NCI-H446 (cell line): ENCODE measurements at regions not wholly inside any gene's neighbourhood (a gene's known extent, or its start where the extent isn't known, plus 50 kb on each side); places are given as distances from the start of the nearest gene placed in this dataset.

Experiments used
- DNase-seq, 2 experiments: peaks; one replicate each; lab custom pipeline; 2025; lab: John Stamatoyannopoulos, UW

DNA sequence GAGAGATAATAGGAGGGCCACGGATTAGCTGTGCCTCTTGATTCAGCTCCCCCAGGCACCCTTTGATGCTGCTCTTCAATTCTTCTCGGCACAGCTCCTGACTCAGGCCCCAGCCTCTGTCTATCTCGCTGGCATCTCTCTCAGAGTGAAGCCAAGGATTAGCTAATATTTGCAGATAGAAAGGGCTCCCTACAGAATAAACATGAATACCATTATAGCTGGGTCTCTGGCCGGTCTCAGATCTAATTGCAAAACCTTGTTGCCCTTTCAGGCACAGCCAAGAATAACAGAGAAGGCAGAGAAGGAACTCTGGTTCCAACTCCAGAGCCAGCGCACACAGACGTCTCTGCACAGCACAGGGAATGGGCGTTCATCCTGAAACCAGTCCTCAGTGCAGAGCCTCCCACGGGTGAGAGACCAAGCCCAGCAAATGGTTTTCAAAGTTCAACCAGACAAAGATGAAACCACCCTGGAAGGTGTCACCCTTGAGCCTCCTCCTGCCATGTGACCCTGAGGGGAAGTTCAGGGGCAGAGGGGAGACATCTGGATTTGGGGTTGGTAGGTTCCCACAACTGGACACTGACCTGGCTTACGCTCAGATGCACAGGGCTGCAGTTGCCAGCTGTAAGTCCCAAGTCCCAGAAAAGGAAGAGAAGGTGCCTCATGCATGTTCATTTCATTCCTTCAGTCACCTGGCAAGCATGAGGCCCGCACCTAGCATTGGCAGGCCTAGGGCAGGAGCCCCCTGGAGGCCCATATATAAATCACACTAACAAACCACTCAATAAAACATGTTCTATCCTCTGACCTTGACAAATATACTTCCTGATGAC, 394.0 kb downstream of the NPHP4 start:
- no peak for DNase-seq

DNA sequence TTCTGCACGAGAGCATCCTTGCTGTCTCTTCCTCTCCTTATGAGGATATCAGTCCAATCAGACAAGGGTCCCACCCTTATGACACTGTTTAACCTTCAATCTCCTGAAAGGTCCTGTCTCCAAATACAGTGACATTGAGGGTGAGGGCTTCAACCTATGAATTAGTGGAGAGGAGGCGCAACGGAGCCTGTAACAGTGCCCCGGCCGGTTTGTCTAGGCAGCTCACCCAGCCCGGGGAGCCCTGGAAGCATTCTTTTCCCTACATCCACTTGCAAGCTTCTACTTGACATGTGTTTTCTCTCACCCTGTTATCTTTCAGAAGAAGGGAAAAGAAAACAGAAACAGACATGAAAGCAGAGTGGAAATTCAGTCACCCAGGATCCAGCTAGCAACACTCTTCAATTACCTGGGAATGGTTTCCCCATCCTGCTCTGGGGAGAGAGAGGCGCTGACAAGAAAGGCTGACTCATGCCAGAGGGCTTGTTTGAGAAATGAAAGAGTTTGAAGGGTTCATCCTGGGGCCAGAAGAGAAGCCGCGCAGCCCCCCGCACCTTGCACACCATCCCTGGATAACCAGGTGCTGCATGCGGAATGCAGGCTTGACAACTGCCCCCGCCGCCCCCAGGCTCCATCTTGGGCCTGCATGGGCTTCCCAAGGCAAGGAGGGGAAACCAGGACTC, 394.9 kb downstream of the NPHP4 start:
- DNase-seq = no peak

DNA sequence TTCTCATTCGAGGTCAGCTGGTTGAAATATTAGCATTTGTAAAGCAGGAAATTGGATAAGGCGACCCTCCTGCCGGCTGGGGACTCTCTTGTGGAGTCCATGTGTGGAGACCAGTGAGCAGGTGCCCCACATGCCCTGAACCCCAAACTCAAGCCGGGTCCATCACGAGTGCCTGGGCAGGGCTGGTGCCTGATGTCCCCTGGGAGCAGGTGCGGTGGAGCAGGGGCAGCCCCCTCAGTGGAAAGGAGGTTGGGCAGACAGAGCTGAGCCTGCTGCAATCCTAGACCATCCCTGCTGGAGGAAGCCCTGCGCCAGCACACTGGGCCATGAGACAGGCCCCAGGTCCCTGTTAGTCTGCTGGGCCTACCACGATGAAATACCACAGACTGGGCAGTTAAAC, 395.6 kb downstream of the NPHP4 start:
- no peak for DNase-seq

DNA sequence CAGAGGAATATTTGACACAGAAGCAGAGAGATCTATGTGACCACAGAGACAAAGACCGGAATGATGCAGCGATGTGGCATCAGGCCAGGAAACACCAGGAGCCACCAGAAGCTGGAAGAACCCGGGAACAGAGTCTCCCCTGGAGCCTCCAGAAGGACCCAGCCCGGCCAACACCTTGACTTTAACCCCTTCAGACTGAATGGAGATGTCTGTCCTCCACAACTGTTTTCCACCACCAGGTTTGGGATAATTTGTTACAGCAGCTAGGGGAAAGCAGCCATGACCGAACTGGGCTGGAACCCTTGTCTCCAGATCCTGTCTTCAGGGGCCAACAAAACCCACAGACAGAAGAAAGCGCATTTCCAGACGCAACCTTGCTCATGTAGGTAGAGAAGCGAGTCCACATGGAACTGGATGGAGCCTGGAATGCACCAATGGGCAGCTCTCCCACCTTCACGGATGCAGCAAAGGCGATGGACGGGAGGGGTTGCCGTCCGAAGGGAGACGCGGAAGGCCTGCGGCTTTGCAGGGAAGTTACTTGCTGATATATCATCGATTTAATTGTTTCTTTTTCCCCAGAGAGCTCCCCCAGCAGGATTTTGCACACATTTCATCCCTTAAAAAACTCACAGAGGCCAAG, 396.6 kb downstream of the NPHP4 start:
- DNase-seq = no peak

DNA sequence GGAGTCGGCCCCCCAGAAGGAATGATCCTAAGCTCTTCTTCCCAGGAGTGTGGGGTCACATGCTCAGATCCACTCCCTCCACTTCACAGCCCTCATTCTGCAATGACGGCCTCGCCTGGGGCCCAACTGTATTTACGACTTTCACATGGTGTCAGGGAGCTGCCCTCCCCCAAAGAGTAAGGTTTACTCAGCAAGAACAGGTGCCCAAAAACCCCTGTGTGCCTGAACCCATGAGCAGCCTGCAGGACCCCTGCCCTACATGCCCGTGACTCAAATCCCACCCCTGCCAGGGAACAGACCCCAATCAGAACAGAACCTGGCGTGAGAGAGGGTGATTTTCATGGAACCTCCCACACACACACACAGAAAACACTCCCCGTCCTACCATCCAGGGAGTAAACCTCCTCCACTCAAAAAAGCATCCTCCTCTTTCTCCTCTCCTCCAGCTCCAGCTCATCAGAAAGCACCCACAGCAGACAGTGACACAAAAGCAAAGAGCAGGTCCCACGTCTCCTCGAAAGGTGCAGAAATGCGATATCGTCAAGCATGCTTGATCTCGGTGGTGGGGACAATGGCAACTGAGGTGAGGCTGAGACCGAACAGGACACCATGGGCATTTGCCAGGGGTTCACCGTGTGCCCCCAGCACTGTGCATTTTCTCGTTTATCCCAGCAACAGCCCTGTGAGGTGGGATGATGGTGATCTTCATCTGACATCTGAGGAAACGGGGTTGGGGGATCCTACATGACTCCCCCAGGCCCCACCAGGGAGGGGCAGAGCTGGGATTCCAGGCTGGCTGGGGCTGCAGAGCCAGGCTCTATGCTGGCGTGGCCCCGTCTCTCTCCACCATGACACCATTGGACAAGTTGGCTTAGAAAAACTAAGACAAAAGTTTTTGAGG, 397.9 kb downstream of the NPHP4 start:
- DNase-seq = no peak

DNA sequence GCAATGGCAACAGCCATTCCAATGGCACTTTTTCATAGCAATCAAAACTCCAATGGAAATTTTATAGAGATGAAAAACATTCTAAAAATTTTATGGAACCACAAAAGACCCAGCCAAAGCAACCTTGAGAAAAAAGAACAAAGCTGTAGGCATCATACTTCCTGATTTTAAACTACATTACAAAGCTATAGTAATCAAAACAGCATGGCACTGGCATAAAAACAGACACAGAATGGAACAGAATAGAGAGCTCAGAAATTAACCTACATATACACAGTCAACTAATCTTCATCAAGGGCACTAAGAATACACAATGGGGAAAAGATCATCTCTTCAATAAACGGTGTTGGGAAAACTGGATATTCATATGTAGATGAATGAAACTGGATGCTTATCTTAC, 401.5 kb downstream of the NPHP4 start:
- no peak for DNase-seq

DNA sequence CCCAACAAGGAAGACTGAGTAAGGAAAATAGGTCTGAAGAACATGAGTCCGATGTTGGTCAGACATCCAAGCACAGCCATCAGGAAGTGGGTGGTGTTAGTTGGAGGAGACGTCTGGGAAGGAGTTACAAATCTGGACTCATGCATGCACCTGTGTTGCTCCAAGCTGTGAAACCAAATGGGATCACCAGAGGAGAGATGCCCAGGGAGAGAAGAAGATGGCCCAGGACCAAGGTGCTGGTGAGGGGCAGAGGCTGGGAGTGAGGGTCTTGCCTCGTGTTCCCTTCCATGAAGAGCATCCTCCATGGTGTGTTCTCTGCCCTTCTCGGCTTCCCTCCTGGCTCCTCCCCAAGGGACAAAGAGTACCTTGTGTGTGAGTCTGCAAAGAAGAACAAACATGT, 405.6 kb downstream of the NPHP4 start:
- DNase-seq = no peak

DNA sequence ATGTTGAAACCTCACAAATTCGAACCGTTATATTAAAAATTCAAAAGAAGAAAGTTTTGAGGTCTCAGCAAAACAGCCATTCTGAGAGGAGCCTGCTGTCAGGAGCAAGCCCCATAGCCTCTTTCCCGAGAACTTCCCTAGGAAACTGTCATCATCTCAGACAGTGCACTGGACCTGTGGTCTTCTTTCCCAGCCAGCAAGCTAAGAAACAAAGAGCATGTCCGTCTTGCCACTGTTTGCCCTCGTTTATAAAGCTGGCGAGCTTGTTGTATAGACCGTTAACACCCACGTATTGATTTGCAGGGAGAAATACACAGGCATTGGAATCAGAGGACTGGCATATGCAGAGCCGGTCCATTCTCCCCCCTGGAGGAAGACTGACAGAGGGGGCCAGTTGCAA, 407.0 kb downstream of the NPHP4 start:
- no peak for DNase-seq

DNA sequence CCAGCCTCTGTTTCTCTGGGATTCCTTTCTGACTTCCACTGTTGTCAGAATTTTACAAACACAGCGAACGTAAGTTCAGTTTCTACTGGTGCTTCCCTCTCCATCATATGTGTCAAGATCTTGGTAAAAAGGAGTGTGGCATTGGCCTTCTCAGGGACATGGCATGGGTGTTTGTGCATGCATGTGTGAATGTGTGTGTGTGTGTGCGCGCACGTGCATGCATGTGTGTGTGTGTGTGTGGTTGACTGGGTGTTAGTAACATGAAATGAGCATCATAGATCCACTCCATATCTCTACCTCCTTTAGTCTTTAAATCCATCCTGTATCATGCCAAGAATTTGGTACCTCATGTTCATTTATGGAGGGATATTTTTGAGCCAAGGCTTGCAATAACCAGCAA, 411.3 kb downstream of the NPHP4 start:
- no peak for DNase-seq

DNA sequence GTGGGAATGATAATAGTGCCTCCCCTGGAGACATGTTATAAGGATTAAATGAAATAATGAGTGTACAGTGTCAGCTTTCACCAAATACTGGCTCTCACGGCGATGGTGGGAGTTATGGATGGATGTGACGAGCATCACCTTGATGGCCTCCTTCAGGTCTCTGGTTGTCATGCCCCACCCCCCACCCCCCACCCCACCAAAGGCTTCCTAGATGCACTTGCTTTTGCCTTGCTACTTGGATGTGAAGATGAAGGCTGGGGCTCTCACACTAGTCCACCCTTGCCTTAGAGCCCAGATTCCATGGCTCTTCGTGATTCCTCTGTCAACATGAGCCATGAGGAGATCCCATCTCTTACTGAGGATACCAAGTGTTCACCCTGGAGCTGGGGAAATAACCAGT, 412.3 kb downstream of the NPHP4 start:
- no peak for DNase-seq

DNA sequence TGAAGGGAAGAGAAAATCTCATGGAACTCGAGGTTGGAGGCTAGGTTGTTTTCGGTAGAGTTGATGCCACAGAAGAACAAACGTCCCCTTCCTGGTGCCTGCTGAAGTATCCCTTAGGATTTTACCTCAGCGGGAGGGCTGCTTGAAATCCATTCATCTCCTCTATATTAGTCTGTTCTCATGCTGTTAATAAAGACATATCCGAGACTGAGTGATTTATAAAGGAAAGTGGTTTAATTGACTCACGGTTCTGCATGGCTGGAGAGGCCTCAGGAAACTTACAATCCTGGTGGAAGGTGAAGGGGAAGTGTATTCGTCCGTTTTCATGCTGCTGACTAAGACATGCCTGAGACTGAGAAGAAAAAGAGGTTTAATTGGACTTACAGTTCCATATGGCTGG, 413.5 kb downstream of the NPHP4 start:
- DNase-seq = no peak

DNA sequence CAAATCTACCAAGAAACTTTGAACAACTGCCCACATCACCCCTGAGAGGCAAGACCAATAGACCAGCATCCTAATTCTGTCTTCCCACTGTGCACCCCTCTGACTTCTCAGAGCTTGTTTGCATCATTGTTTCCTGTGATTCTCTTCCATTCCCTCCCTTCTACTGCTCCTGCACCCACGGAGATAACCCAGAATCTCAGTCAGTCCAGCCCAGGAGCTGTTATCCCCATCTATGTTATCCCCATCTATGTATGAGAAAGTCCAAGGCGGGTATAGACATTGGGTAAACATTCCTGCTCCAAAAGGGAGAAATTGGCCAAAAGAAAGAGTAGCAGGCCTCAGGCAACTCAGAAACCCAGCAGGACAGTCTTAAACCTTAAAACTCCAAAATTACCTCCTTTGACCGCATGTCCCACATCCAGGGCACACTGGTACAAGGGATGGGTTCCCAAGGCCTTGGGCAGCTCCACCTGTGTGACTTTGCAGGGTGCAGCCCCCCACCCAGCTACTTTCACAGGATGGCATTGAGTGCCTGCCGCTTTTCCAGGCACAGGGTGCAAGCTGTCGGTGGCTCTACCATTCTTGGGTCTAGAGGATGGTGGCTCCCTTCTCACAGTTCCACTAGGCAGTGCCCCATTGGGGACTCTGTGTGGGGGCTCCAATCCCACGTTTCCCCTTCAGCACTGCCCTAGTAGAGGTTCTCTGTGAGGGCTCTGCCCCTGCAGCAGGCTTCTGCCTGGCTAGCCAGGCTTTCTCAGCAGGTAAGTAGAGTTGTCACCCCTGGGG, 414.8 kb downstream of the NPHP4 start:
- DNase-seq = no peak

DNA sequence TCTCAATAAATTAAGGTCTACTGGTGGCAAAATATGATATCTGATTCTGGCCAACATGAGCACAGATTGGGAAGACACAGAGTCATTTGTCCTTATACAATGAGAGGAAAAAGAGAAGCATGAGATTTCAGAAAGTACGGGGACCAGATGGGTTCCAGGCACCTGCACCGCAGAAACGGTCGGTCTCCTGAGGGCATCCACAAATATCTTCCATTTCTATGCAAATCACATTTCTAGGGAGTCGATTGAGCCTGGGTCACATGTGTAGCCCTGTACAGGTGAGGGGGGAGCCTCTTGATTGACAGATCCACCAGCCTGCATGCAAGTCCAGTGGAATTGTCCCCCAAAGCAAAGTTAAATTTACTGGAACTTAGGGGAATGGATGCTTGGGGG, 415.6 kb downstream of the NPHP4 start:
- no peak for DNase-seq

DNA sequence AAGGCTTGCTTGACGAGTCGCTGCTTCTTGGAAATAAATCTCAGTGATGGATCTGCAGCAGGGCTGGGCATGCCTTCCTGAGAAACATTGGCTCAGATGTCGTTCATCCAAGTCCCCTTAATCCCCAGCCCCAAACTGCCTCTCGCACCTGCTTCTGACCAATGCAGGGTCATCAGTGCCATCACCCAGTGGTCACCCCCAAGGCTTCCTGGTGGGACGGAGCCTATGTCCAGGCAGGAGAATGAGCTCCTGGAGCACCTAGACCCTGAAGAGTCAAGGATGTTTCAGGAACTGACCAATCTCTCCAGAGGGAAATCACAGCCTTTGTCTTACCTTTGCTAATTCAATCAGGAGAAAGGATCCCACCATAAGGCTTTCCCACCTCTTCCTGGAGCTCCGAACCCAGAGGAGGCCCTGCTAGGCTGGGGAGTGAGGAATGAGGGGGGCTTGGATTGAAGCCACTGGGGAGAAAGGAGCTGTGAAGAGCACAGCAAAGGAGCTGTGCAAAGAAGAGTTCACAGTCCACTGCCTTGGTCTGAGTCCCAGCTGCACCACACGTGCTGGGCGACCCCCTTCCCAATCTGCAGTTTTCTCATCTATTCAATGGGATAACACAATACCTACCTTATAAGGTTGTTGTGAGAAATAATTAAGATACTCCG, 416.1 kb downstream of the NPHP4 start:
- DNase-seq = no peak

DNA sequence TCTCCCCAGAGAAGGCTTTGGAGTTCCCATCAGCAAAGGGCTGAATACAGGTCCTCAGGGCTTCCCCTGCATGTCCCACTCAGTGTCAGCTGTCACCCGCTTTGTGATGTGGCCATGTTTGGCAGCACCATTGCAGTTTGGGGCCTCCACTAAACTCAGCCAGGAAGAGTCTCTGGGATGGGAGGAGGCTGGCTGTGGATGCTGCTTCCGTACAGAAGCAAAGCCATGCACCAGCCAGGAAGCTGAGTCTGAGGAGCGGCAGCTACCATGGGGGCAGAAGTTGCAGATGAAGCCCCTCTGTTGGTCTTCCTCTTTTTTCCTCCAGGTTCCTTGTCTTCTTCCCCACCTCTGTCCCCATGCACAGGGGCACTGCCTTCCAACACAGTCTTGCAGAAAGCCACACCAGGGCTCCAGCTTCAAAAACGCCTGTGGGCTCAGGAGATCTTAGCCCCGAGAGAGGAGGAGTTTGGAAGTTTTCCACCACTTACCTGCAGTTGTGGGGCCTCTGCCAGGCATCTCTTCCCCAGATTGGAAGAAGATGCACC, 416.8 kb downstream of the NPHP4 start:
- DNase-seq = no peak

DNA sequence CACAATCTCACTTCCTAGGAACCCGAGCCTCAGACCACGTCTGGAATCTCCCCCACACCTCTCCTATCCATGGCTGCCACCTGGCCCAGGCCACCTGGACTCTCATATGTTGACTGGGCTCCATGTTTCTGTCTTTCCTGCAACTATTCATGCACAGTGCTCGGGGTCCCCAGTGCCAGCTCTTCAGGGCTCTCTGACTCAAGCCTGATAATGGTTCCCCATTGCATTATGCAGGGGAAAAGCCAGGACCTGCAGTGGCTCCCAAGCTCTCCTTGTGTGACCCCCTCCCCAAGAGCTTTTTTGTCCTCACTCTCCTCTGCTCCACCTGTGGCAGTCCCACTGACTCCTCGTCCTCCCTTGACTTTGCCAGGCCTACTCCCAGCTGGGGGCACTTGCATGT, 417.6 kb downstream of the NPHP4 start:
- DNase-seq = no peak

DNA sequence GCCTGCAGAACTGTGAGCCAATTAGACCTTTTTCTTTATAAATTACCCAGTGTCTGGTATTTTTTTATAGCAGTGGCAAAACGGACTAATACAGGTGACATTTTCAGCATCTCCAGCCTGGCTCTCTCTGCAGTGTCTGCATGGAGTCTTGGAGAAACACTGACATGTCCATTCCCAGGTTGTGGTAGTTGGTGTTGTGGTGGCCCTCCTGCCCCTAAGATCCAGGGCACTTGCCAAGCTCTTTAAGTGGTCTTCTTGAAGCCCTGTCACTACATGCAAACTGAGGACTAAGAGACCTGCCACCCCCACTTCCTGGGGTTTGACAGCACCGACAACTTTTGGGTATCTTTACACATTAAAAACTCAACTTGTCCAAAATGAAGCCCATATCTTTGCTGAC, 419.4 kb downstream of the NPHP4 start:
- DNase-seq = no peak

DNA sequence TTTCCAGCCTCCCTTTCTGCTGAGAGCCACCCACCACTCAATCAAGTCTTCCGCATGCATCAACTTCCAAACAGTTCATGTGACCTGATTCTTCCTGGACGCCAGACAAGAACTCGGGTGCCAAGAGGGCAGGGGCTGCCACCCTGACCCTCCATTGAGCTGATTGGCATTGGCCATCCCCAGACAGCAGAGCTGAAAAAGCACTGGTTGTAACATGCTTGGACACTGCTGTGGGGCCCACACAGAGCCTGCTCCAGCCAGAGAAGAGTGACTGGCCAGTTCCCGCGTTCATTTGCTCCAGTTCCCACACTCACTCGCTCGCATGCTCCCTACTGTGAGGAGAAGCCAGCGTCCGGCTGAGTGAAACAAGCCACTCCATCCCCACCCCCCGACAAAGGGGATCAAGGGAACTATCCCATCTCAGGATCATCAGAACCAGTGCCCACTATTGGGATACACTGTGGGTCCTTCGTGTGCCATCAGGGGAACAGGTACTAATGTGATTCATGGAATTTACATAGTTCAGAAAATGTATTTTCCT, 420.3 kb downstream of the NPHP4 start:
- no peak for DNase-seq

DNA sequence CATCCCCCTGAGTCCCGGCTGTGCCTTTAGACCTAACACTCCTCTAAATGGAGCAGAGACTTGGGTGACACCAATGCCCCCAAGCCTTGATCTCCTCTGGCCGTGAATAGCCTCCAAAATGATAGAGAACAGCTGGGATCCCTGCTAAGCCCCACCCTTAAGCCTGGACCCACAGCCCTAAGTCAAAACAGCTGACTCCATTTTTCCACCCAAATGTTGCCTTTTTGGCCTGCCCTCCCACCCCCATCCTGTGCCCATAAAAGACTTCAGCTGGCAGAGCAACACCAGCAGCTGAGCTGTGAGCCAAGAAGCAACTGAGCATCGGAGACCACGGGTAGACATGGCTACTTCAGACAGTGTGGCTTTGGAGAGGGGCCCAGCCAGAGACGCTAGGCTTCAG, 420.8 kb downstream of the NPHP4 start:
- no peak for DNase-seq

DNA sequence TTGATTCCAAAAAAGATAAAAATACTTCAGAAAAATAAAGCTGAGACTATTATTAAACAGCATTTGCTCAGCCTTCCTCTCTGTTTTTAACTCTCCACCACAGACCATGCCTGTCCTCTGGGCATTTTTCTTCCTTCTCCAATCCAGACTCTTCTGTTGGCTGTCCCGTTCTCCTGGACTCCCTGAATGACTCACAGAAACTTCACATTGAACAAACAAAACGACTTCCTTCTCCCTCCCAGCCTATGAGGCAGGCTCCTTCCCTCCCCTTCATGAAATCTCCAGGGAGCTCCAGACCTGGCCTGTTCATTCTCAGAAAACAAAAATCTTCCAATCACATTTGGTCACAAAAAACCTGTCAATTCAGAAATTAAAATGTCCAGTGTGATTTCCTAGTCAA, 421.3 kb downstream of the NPHP4 start:
- DNase-seq = no peak
